Esophagus muscularis mucosa (tissue), 4 donors: ENCODE measurements at regions not wholly inside any gene's neighbourhood (a gene's known extent, or its start where the extent isn't known, plus 50 kb on each side); places are given as distances from the start of the nearest gene placed in this dataset.

Experiments
- DNase-seq: peaks from one replicate; pipeline ENCODE4 v3.0.0-alpha.2; 2017; ENCODE audit errors: extremely low spot score
- H3K27ac ChIP-seq, 4 donors: fragments of 200-600 bp; sonication (generic); replicated peaks in 1 of 4; 1 replicate in 3 of 4; 2 replicates in 1 of 4; pipeline ENCODE4 v1.5.1; 2016 to 2019; ENCODE audit warnings: mild to moderate bottlenecking in 1 of 4
- H3K27me3 ChIP-seq, 4 donors: fragments of 200-600 bp; sonication (generic); one replicate each; pipeline versions ENCODE4 v1.5.1 to v1.6.0; 2016 to 2019
- H3K36me3 ChIP-seq, 4 donors: fragments of 200-600 bp; sonication (generic); one replicate each; pipeline ENCODE4 v1.5.1; 2016 to 2019
- H3K4me1 ChIP-seq, 4 donors: fragments of 200-600 bp; sonication (generic); one replicate each; pipeline ENCODE4 v1.5.1; 2016 to 2019
- H3K4me3 ChIP-seq, 4 donors: fragments of 200-600 bp; sonication (generic); 1 replicate in 2 of 4; 2 replicates in 2 of 4; pipeline ENCODE4 v1.5.1; 2016 to 2019; ENCODE audit warnings: mild to moderate bottlenecking in 4 of 4, moderate library complexity in 1 of 4
- H3K9me3 ChIP-seq, 4 donors: fragments of 200-600 bp; sonication (generic); 1 replicate in 3 of 4; 2 replicates in 1 of 4; pipeline ENCODE4 v1.5.1; 2016 to 2019
- EP300 ChIP-seq: sonication (generic); formaldehyde crosslinking; IDR thresholded peaks from one replicate; pipeline ENCODE4 v1.6.1; 2017; ENCODE audit warnings: antibody characterized with exemption
- POLR2A ChIP-seq: fragments of 450-650 bp; IDR thresholded peaks from one replicate; pipeline ENCODE4 v1.6.1; 2017; ENCODE audit warnings: antibody characterized with exemption, moderate library complexity, mild to moderate bottlenecking, low read depth
- POLR2AphosphoS5 ChIP-seq, 2 donors: sonication (generic); formaldehyde crosslinking; IDR thresholded peaks; one replicate each; pipeline ENCODE4 v1.6.1; 2017; ENCODE audit warnings: antibody characterized with exemption in 2 of 2
- WGBS: methylation state at CpG from one replicate; pipeline ENCODE4 v1.1.5; 2018; 5-methylcytosine and 5-hydroxymethylcytosine counted together
- intact Hi-C: fragments of 100-400 bp; cut with DNase I; formaldehyde crosslinking; loops from one replicate; pipeline ENCODE4 v1.15.1; 2023
- TF ChIP-seq, protein P1 (sequence below), 3 experiments: fragments of 200-600 bp in 2 of 3; fragments of 450-650 bp in 1 of 3; sonication (generic) in 2 of 3; IDR thresholded peaks; one replicate each; pipeline ENCODE4 v1.5.1; 2017 to 2019; ENCODE audit warnings: antibody characterized with exemption in 3 of 3, mild to moderate bottlenecking in 2 of 3, moderate library complexity in 1 of 3

- no peak for DNase-seq
- intact Hi-C loops, result no loop called here
- no peaks in the 10 kb centered on the region for H3K4me1 ChIP-seq
- H3K36me3 ChIP-seq, result no peaks in the 10 kb centered on the region
- H3K9me3 ChIP-seq, result no peaks in the 10 kb centered on the region
- TF ChIP-seq, protein P1, sequence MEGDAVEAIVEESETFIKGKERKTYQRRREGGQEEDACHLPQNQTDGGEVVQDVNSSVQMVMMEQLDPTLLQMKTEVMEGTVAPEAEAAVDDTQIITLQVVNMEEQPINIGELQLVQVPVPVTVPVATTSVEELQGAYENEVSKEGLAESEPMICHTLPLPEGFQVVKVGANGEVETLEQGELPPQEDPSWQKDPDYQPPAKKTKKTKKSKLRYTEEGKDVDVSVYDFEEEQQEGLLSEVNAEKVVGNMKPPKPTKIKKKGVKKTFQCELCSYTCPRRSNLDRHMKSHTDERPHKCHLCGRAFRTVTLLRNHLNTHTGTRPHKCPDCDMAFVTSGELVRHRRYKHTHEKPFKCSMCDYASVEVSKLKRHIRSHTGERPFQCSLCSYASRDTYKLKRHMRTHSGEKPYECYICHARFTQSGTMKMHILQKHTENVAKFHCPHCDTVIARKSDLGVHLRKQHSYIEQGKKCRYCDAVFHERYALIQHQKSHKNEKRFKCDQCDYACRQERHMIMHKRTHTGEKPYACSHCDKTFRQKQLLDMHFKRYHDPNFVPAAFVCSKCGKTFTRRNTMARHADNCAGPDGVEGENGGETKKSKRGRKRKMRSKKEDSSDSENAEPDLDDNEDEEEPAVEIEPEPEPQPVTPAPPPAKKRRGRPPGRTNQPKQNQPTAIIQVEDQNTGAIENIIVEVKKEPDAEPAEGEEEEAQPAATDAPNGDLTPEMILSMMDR (IDR thresholded peaks at IDR 0.05), result no peak
- TF ChIP-seq EP300, result no peak
- TF ChIP-seq POLR2AphosphoS5 (IDR thresholded peaks at IDR 0.05), result no peak
- TF ChIP-seq POLR2A, result no peak
- no peaks in the 10 kb centered on the region for H3K27me3 ChIP-seq
- H3K27ac ChIP-seq, result no peak overlapping the region
- no peak overlapping the region for H3K4me3 ChIP-seq
- WGBS, result 96% methylated on average over 4 of the region's 4 CpGs
Observed at GRCh38 chr2:126978333-126978732, 79.6 kb downstream of the TEX51 start.

DNA sequence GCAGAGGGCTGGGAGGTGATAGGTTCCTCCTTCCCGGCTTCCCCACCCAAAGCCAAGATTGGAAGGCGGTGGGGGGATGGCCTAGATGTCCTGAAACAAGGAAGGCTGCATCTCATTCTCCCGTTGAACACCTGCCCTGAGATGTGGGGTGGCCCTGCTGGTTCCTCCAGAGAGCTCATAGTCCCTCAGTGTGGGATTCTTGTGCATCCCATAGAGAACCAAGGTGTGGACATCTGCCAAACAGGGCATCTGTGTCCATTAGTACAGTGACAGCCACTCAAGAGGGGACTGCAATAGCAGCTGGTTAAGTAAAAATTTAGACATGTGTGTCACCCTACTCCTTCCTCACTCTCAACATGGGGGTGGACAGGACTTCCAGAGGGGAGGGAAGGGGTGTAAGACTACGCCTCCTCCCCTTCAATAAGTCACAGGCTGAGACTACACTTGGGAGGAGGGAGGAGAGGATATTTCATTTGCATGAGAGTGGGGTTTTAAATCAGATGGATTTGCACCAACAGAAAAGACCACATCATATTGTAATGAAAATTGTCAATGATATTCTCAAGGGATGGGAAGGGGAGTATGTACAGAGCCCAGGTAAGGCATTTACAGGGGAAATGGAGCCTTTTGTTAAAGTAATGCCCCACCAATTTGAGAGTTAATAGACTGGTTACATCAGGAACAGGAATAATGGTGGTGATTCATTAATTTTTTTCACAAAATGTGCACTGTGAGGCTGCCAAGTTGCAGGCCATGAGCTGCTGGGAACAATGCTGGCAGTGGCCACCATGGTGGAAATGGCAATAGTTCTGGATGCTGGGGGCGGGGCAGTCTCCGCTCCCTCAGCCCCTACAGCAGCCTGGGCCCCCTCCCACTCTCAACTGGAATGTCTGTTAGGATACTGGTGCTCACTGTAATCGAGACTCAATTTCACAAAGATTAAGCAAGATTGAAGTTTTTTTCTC lies 80.6 kb downstream of the TEX51 start:
- TF ChIP-seq EP300 (no peak), POLR2A (no peak), POLR2AphosphoS5 (IDR thresholded peaks at IDR 0.05) (no peak)
- TF ChIP-seq, protein P1 (IDR thresholded peaks at IDR 0.05), result no peak

DNA sequence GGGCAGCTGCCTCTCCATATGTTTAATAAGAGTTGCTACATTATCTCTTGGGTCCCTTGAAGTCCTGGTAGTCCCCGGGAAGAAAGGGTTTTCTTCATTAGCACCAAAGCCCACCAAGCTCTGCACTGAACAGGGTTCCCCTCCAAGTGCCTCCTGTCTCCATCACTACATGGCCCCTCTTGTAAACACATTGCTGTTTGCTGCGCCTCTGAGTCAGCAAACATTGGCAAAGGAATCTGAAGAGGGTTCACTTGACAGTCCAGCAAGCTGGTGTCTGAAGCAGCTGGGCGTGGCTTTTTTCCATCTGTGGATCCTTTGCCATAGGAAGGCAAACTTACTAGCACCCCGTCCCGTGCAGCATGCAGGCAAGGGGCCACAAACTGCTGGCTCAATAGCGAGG lies 82.8 kb downstream of the TEX51 start:
- Histone ChIP-seq H3K4me3 (no peak overlapping the region), H3K4me1 (peaks cover 0 to 3% (median 0%) of the 10 kb centered on the region in 4 donors), H3K27ac (no peak overlapping the region), H3K36me3 (no peaks in the 10 kb centered on the region), H3K27me3 (no peaks in the 10 kb centered on the region), H3K9me3 (no peaks in the 10 kb centered on the region)
- DNase-seq, result no peak
- TF ChIP-seq POLR2A (no peak), POLR2AphosphoS5 (IDR thresholded peaks at IDR 0.05) (no peak), EP300 (no peak)
- TF ChIP-seq, protein P1 (IDR thresholded peaks at IDR 0.05), result no peak
- intact Hi-C loops, result no loop called here
- 72% methylated on average over 6 of the region's 6 CpGs for WGBS

More for the DNA sequence above, 80.6 kb downstream of the TEX51 start:
- no peak for DNase-seq
- H3K4me3 ChIP-seq, result no peak overlapping the region
- H3K9me3 ChIP-seq, result no peaks in the 10 kb centered on the region
- no peaks in the 10 kb centered on the region for H3K4me1 ChIP-seq
- H3K36me3 ChIP-seq, result no peaks in the 10 kb centered on the region
- H3K27ac ChIP-seq, result no peak overlapping the region
- 97% methylated on average over 6 of the region's 7 CpGs for WGBS
- intact Hi-C loops, result no loop called here
- H3K27me3 ChIP-seq, result no peaks in the 10 kb centered on the region

- no peak overlapping the region for H3K4me3 ChIP-seq
- no peak for DNase-seq
- TF ChIP-seq POLR2AphosphoS5 (IDR thresholded peaks at IDR 0.05) (no peak), EP300 (no peak), POLR2A (no peak)
- TF ChIP-seq, protein P1 (IDR thresholded peaks at IDR 0.05), result no peak
- H3K27me3 ChIP-seq, result no peaks in the 10 kb centered on the region
- no peak overlapping the region for H3K27ac ChIP-seq
- no peaks in the 10 kb centered on the region for H3K9me3 ChIP-seq
- no peaks in the 10 kb centered on the region for H3K36me3 ChIP-seq
- H3K4me1 ChIP-seq, result peaks cover 0 to 9% (median 0%) of the 10 kb centered on the region in 4 donors
- intact Hi-C loops, result no loop called here
- WGBS, result 85% methylated on average over 5 of the region's 5 CpGs
Observed at GRCh38 chr2:126982935-126983334, 84.2 kb downstream of the TEX51 start.
